ENCODE measurements at regions not wholly inside any gene's neighbourhood (a gene's known extent, or its start where the extent isn't known, plus 50 kb on each side); places are given as distances from the start of the nearest gene placed in this dataset.

GRCh38 chr3:103367481-103367880 is 932.7 kb downstream of the ZPLD1 start:
- Mint-ChIP-seq H3K27ac (no peak overlapping the region), H3K27me3 (ENCODE audit: insufficient read depth, low read depth) (no peaks in the 10 kb centered on the region), H3K36me3 (no peaks in the 10 kb centered on the region), H3K4me1 (no peaks in the 10 kb centered on the region), H3K9me3 (no peaks in the 10 kb centered on the region), H3K4me3 (no peak overlapping the region)
- Histone ChIP-seq H3K4me2 (no peak overlapping the region), H2AFZ (replicated peaks) (no peak overlapping the region), H4K20me1 (ENCODE audit: low read depth) (no peaks in the 10 kb centered on the region), H3K36me3 (no peaks in the 10 kb centered on the region), H3K27ac (no peak overlapping the region), H3K4me3 (no peak overlapping the region), H3K9me3 (ENCODE audit: low read depth) (no peaks in the 10 kb centered on the region), H3F3A (ENCODE audit: low read depth) (no peaks in the 10 kb centered on the region), H3K79me2 (ENCODE audit: low read depth) (no peaks in the 10 kb centered on the region), H3K9ac (no peak overlapping the region), H3K27me3 (no peaks in the 10 kb centered on the region), H3K4me1 (no peaks in the 10 kb centered on the region)
- TF ChIP-seq CTCF (IDR thresholded peaks at IDR 0.05) (no peak), EZH2 (IDR thresholded peaks at IDR 0.05) (no peak), EZH2phosphoT487 (IDR thresholded peaks at IDR 0.05) (no peak)
- no peak for DNase-seq (ENCODE audit: low spot score)

DNA sequence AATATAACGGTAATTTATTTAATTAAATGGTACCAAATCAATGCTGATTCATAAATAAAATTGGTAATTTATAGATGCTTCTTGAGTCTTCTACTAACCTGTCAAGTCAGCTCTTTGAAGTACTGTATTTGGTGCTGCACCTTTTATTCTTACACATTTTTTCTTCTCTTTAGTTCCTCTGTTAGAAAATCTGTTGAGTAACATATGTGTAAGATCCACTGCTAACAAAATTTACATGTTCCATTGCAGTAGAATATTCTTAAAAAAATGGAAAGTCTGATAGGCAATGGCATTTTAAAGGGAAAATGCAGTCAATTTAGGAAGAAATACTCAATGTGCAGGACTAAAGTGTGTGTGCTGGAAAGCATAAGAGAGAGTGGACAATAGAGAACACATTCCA is 936.6 kb downstream of the ZPLD1 start:
- Histone ChIP-seq H4K20me1 (ENCODE audit: low read depth) (no peaks in the 10 kb centered on the region), H3K4me3 (no peak overlapping the region), H3K36me3 (no peaks in the 10 kb centered on the region), H3K9me3 (ENCODE audit: low read depth) (no peaks in the 10 kb centered on the region), H3F3A (ENCODE audit: low read depth) (no peaks in the 10 kb centered on the region), H3K79me2 (ENCODE audit: low read depth) (no peaks in the 10 kb centered on the region), H3K4me1 (no peaks in the 10 kb centered on the region), H3K4me2 (no peak overlapping the region), H3K9ac (no peak overlapping the region), H3K27me3 (no peaks in the 10 kb centered on the region), H3K27ac (no peak overlapping the region), H2AFZ (replicated peaks) (no peak overlapping the region)
- no peaks in the 10 kb centered on the region for H3K9me3 Mint-ChIP-seq
- no peak for TF ChIP-seq EZH2phosphoT487 (IDR thresholded peaks at IDR 0.05)
- no peak for TF ChIP-seq EZH2 (IDR thresholded peaks at IDR 0.05)
- no peak for TF ChIP-seq CTCF (IDR thresholded peaks at IDR 0.05)
- no peaks in the 10 kb centered on the region for H3K4me1 Mint-ChIP-seq
- DNase-seq (ENCODE audit: low spot score), result no peak
- H3K36me3 Mint-ChIP-seq, result no peaks in the 10 kb centered on the region
- H3K27me3 Mint-ChIP-seq (ENCODE audit: insufficient read depth, low read depth), result no peaks in the 10 kb centered on the region
- no peak overlapping the region for H3K4me3 Mint-ChIP-seq
- no peak overlapping the region for H3K27ac Mint-ChIP-seq

DNA sequence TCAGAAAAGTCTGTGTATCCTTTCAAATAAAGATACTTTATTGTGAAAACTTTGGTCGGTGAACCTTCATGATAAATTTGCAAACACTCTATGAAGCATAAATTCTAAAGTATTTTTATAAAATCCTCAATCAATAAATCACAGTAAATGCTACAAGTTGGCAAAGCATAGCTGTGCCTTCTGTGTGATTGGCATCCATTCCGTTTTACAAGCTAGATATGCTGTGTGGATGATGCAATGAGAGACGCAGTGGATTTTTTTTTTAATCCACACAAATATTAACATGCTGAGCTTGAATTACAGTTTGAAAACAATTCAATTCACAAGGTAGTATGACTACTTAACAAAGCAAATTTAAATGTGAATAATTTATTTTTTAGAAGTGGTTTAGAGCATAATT is 937.2 kb downstream of the ZPLD1 start:
- no peaks in the 10 kb centered on the region for H3K27me3 ChIP-seq
- H3K4me2 ChIP-seq, result no peak overlapping the region
- Mint-ChIP-seq H3K36me3 (no peaks in the 10 kb centered on the region), H3K27ac (no peak overlapping the region), H3K4me1 (no peaks in the 10 kb centered on the region), H3K4me3 (no peak overlapping the region), H3K27me3 (ENCODE audit: insufficient read depth, low read depth) (no peaks in the 10 kb centered on the region), H3K9me3 (no peaks in the 10 kb centered on the region)
- H4K20me1 ChIP-seq (ENCODE audit: low read depth), result no peaks in the 10 kb centered on the region
- H3K4me3 ChIP-seq, result no peak overlapping the region
- H3K9me3 ChIP-seq (ENCODE audit: low read depth), result no peaks in the 10 kb centered on the region
- TF ChIP-seq EZH2phosphoT487 (IDR thresholded peaks at IDR 0.05) (no peak), CTCF (IDR thresholded peaks at IDR 0.05) (no peak), EZH2 (IDR thresholded peaks at IDR 0.05) (no peak)
- H3F3A ChIP-seq (ENCODE audit: low read depth), result no peaks in the 10 kb centered on the region
- no peak overlapping the region for H3K9ac ChIP-seq
- no peaks in the 10 kb centered on the region for H3K36me3 ChIP-seq
- no peaks in the 10 kb centered on the region for H3K4me1 ChIP-seq
- DNase-seq (ENCODE audit: low spot score), result no peak
- H3K27ac ChIP-seq, result no peak overlapping the region
- H3K79me2 ChIP-seq (ENCODE audit: low read depth), result no peaks in the 10 kb centered on the region
- H2AFZ ChIP-seq (replicated peaks), result no peak overlapping the region

GRCh38 chr3:103380391-103380790 is 945.6 kb downstream of the ZPLD1 start:
- H3K27ac ChIP-seq, result no peak overlapping the region
- H3K27me3 ChIP-seq, result no peaks in the 10 kb centered on the region
- no peaks in the 10 kb centered on the region for H3K79me2 ChIP-seq (ENCODE audit: low read depth)
- no peak for DNase-seq (ENCODE audit: low spot score)
- H3K4me1 ChIP-seq, result no peaks in the 10 kb centered on the region
- no peak overlapping the region for H3K4me2 ChIP-seq
- no peaks in the 10 kb centered on the region for H3K9me3 ChIP-seq (ENCODE audit: low read depth)
- no peaks in the 10 kb centered on the region for H3F3A ChIP-seq (ENCODE audit: low read depth)
- H3K9ac ChIP-seq, result no peak overlapping the region
- no peaks in the 10 kb centered on the region for H3K9me3 Mint-ChIP-seq
- H3K36me3 Mint-ChIP-seq, result no peaks in the 10 kb centered on the region
- H3K27me3 Mint-ChIP-seq (ENCODE audit: insufficient read depth, low read depth), result no peaks in the 10 kb centered on the region
- H3K4me3 Mint-ChIP-seq, result no peak overlapping the region
- H4K20me1 ChIP-seq (ENCODE audit: low read depth), result no peaks in the 10 kb centered on the region
- H3K36me3 ChIP-seq, result no peaks in the 10 kb centered on the region
- H3K4me3 ChIP-seq, result no peak overlapping the region
- TF ChIP-seq CTCF (IDR thresholded peaks at IDR 0.05) (no peak), EZH2phosphoT487 (IDR thresholded peaks at IDR 0.05) (no peak), EZH2 (IDR thresholded peaks at IDR 0.05) (no peak)
- H3K27ac Mint-ChIP-seq, result no peak overlapping the region
- no peak overlapping the region for H2AFZ ChIP-seq (replicated peaks)
- H3K4me1 Mint-ChIP-seq, result no peaks in the 10 kb centered on the region

All from neural progenitor cell (in vitro differentiated cells).